IMR-90 (cell line): ENCODE measurements at regions not wholly inside any gene's neighbourhood (a gene's known extent, or its start where the extent isn't known, plus 50 kb on each side); places are given as distances from the start of the nearest gene placed in this dataset.
A peak's percentile ranks its signal among the peaks of the same experiment; 100 is the strongest.

Source experiments
- ATAC-seq: fragments of 200-7000 bp; cut with Tn5 transposase; 2 replicates; pipeline ENCODE4 v1.9.1; 2020; ENCODE audit warnings: low read depth, mild to moderate bottlenecking, moderate library complexity
- BruUV-seq: library from RNA; stranded (reverse); fragments of 400-500 nt; replicated peaks from 2 replicates; lab custom pipeline; 2021; lab: Mats Ljungman, UMichigan
- CTCF ChIA-PET: fragments of 300-600 bp; formaldehyde crosslinking; extraction: SDS; loops from one replicate; lab custom pipeline; 2021; ENCODE audit warnings: antibody characterized with exemption; lab: Yijun Ruan, JAX
- POLR2A ChIA-PET: fragments of 300-600 bp; sonication (Branson Sonifier 250); formaldehyde crosslinking; loops from one replicate; lab custom pipeline; 2022; ENCODE audit warnings: antibody characterized with exemption; ENCODE audit not compliant: unreplicated experiment; lab: Charles Lee
- DNase-seq: peaks from one replicate; pipeline ENCODE4 v3.0.0; 2013
- H2AFZ ChIP-seq: replicated peaks from 2 replicates; pipeline ENCODE3; 2013; ENCODE audit warnings: low read length, mild to moderate bottlenecking; ENCODE audit not compliant: poor library complexity
- H2AK5ac ChIP-seq: 2 replicates; pipeline ENCODE4 v1.6.1; 2013; ENCODE audit warnings: low read depth, low read length, inconsistent platforms
- H2AK9ac ChIP-seq: replicated peaks from 2 replicates; pipeline ENCODE3; 2013; ENCODE audit warnings: mild to moderate bottlenecking, low read depth, low read length, moderate library complexity; ENCODE audit not compliant: poor library complexity
- H2BK120ac ChIP-seq: 2 replicates; pipeline ENCODE4 v1.6.1; 2013; ENCODE audit warnings: low read depth, low read length, inconsistent platforms
- H2BK15ac ChIP-seq: 3 replicates; pipeline ENCODE4 v1.6.1; 2013; ENCODE audit warnings: low read depth, low read length, inconsistent platforms
- H2BK20ac ChIP-seq: 2 replicates; pipeline ENCODE4 v1.6.1; 2013; ENCODE audit warnings: low read depth, mild to moderate bottlenecking, inconsistent platforms, low read length, moderate library complexity
- H2BK5ac ChIP-seq: 2 replicates; pipeline ENCODE4 v1.6.1; 2013; ENCODE audit warnings: mild to moderate bottlenecking, low read depth, low read length, inconsistent platforms; ENCODE audit not compliant: poor library complexity, severe bottlenecking
- H3K14ac ChIP-seq: replicated peaks from 2 replicates; pipeline ENCODE4 v1.6.1; 2013; ENCODE audit warnings: low read depth, low read length, inconsistent platforms
- H3K18ac ChIP-seq: 2 replicates; pipeline ENCODE4 v1.6.1; 2013; ENCODE audit warnings: low read depth, low read length, control low read depth
- H3K23ac ChIP-seq: 2 replicates; pipeline ENCODE4 v1.6.1; 2013; ENCODE audit warnings: low read depth, low read length, inconsistent platforms
- H3K27ac ChIP-seq: 2 replicates; pipeline ENCODE4 v1.5.1; 2013; ENCODE audit warnings: mild to moderate bottlenecking, control low read depth, low read length; ENCODE audit not compliant: insufficient read depth
- H3K27me3 ChIP-seq: 2 replicates; pipeline ENCODE4 v1.6.1; 2013; ENCODE audit warnings: low read length; ENCODE audit not compliant: control insufficient read depth, insufficient read depth
- H3K36me3 ChIP-seq: 2 replicates; pipeline ENCODE4 v1.6.1; 2013; ENCODE audit warnings: low read length, mixed read lengths; ENCODE audit not compliant: control insufficient read depth, insufficient read depth
- H3K4ac ChIP-seq: 2 replicates; pipeline ENCODE4 v1.6.1; 2013; ENCODE audit warnings: low read depth, low read length, inconsistent platforms
- H3K4me1 ChIP-seq: 2 replicates; pipeline ENCODE4 v1.6.1; 2013; ENCODE audit warnings: low read length, mixed read lengths; ENCODE audit not compliant: control insufficient read depth, insufficient read depth
- H3K4me2 ChIP-seq: 2 replicates; pipeline ENCODE4 v1.6.1; 2013; ENCODE audit warnings: low read depth, mild to moderate bottlenecking, control low read depth, low read length, moderate library complexity
- H3K4me3 ChIP-seq: 2 replicates; pipeline ENCODE4 v1.5.1; 2013; ENCODE audit warnings: low read depth, mild to moderate bottlenecking, control low read depth, low read length, moderate library complexity; ENCODE audit not compliant: insufficient read depth
- H3K56ac ChIP-seq: 2 replicates; pipeline ENCODE4 v1.6.1; 2013; ENCODE audit warnings: low read length, inconsistent platforms; ENCODE audit not compliant: insufficient read depth; ENCODE audit errors: extremely low read depth
- H3K79me1 ChIP-seq, 2 experiments: 2 replicates each; pipeline ENCODE4 v1.6.1; 2013; ENCODE audit warnings: low read length in 2 of 2, inconsistent platforms in 1 of 2, low read depth in 1 of 2
- H3K9ac ChIP-seq: 2 replicates; pipeline ENCODE4 v1.6.1; 2013; ENCODE audit warnings: low read depth, low read length, control low read depth
- H3K9me1 ChIP-seq: 2 replicates; pipeline ENCODE4 v1.6.1; 2013; ENCODE audit warnings: low read length, inconsistent platforms; ENCODE audit not compliant: insufficient read depth
- H3K9me3 ChIP-seq: 2 replicates; pipeline ENCODE4 v1.6.1; 2013; ENCODE audit warnings: low read length; ENCODE audit not compliant: control insufficient read depth, insufficient read depth
- H4K20me1 ChIP-seq: 2 replicates; pipeline ENCODE4 v1.6.1; 2013; ENCODE audit warnings: low read length, inconsistent platforms; ENCODE audit not compliant: insufficient read depth
- H4K5ac ChIP-seq: 2 replicates; pipeline ENCODE4 v1.6.1; 2013; ENCODE audit warnings: mild to moderate bottlenecking, low read depth, low read length, control low read depth
- H4K8ac ChIP-seq, 2 experiments: 2 replicates each; pipeline ENCODE4 v1.6.1; 2013; ENCODE audit warnings: low read depth in 2 of 2, low read length in 2 of 2, control low read depth in 1 of 2, inconsistent platforms in 1 of 2
- H4K91ac ChIP-seq: 2 replicates; pipeline ENCODE4 v1.6.1; 2013; ENCODE audit warnings: low read depth, low read length, inconsistent platforms; ENCODE audit not compliant: insufficient read depth
- CEBPB ChIP-seq: IDR thresholded peaks from 2 replicates; pipeline ENCODE4 v1.6.1; 2012; ENCODE audit warnings: low read depth, low read length, improper control_type of control experiment
- MAZ ChIP-seq: IDR thresholded peaks from 2 replicates; pipeline ENCODE4 v1.6.1; 2012; ENCODE audit warnings: low read depth, mild to moderate bottlenecking, low read length, improper control_type of control experiment, moderate library complexity, borderline replicate concordance
- WGBS, 2 experiments: methylation state at CpG; one replicate each; pipeline versions ENCODE4 v1.1.5 to v1.1.7; 2013; ENCODE audit warnings: missing lambda C conversion rate in 2 of 2; ENCODE audit not compliant: insufficient read length in 1 of 2; ENCODE audit errors: extremely low coverage in 2 of 2; 5-methylcytosine and 5-hydroxymethylcytosine counted together
- dilution Hi-C: fragments of 300-500 bp; cut with HindIII; formaldehyde crosslinking; loops from one replicate; pipeline ENCODE4 v1.14.3; 2018; ENCODE audit warnings: low sequenced_read_pairs; ENCODE audit not compliant: unreplicated experiment
- in situ Hi-C: fragments of 300-500 bp; cut with MboI; formaldehyde crosslinking; loops from 3 replicates; pipeline ENCODE4 v1.14.3; 2019; ENCODE audit warnings: low sequenced_read_pairs, inconsistent platforms, mixed read lengths
- intact Hi-C: fragments of 100-400 bp; cut with micrococcal nuclease; formaldehyde crosslinking; loops from 2 replicates; pipeline ENCODE4 v1.10.0; 2022

DNA sequence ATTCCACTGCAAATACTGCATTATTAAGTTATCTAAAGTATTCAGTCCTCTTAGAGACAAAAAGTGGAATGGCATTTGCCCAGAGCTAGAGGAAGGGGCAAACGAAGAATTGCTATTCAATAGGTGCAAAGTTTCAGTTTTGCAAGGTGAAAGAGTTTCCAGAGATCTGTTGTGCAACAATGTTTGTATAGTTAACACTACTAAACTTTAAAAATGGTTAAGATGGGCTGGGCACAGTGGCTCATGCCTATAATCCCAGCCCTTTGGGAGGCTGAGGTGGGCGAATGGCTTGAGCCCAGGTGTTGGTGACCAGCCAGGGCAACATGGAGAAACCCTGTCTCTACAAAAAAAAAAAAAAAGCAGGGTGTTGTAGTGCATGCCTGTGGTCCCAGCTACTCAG is 102.5 kb downstream of the LUZP4 start:
- Histone ChIP-seq H2BK15ac (no peak overlapping the region), H3K79me1 (no peaks in the 10 kb centered on the region), H3K4me3 (no peak overlapping the region), H3K4me2 (no peak overlapping the region), H3K14ac (no peak overlapping the region), H2AFZ (no peak overlapping the region), H4K8ac (no peak overlapping the region), H3K4ac (no peak overlapping the region), H3K9me1 (no peaks in the 10 kb centered on the region), H2BK20ac (no peak overlapping the region), H3K18ac (no peak overlapping the region), H3K27ac (no peak overlapping the region), H3K56ac (no peak overlapping the region), H3K23ac (no peak overlapping the region), H2BK120ac (no peak overlapping the region), H2AK9ac (no peak overlapping the region), H3K27me3 (0 out of 2 replicates have a peak, but pooled peaks cover 1% of the 10 kb centered on the region), H3K9me3 (no peaks in the 10 kb centered on the region), H2AK5ac (no peak overlapping the region), H4K91ac (no peak overlapping the region), H3K9ac (no peak overlapping the region), H3K4me1 (no peaks in the 10 kb centered on the region; the same call in 1 of the 2 replicates), H4K5ac (no peak overlapping the region), H2BK5ac (no peak overlapping the region), H3K36me3 (no peaks in the 10 kb centered on the region), H4K20me1 (no peaks in the 10 kb centered on the region)
- intact Hi-C loops (no loop called here), dilution Hi-C loops (no loop called here), in situ Hi-C loops (no loop called here)
- no CpG with 5 or more reads among the region's 2 CpGs for WGBS, 2 experiments
- DNase-seq (no peak), ATAC-seq (no peak)
- ChIA-PET CTCF (no interaction called here), POLR2A (no interaction called here)
- no TSS peak for BruUV-seq
- TF ChIP-seq CEBPB (peak; percentile 14; the same call in 1 of the 2 replicates), MAZ (no peak)
